22Rv1 (cell line): ENCODE measurements at regions not wholly inside any gene's neighbourhood (a gene's known extent, or its start where the extent isn't known, plus 50 kb on each side); places are given as distances from the start of the nearest gene placed in this dataset.
"Not testable (repeated sequence)": the region's sequence is repeated elsewhere in the genome, so short reads cannot be mapped to it uniquely, and the experiment has no call there.

Experiments
- H3K27ac ChIP-seq: fragments of 450-650 bp; 2 replicates; pipeline ENCODE4 v1.5.1; 2017
- ZFX ChIP-seq: fragments of 450-650 bp; IDR thresholded peaks from 2 replicates; pipeline ENCODE4 v1.6.1; 2017; ENCODE audit warnings: antibody characterized with exemption, borderline replicate concordance
- TF ChIP-seq, protein P1 (sequence below): fragments of 450-650 bp; IDR thresholded peaks from 2 replicates; pipeline ENCODE4 v1.5.1; 2017; ENCODE audit warnings: mild to moderate bottlenecking

DNA sequence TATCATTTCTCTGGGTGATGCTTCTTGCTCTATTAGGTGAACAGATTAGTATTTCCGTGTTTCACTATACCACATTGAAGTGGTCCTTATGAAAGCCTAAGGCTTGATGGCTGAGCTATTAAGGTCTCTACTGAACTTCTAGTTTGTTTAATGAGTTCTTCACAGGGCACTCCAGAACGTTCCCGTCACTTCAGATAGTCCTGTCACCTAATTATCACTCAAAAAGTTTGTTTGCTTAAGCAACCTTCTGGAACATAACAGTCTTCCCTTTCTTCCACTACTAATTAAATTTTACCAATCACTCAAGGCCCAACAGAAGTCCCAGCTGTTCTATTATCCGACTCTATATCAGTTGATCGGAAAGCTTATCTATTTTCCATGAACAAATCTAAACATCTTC lies 104.6 kb upstream of the ZC3H11B start:
- H3K27ac ChIP-seq, result no peak overlapping the region
- TF ChIP-seq ZFX, result no peak
- TF ChIP-seq, protein P1, sequence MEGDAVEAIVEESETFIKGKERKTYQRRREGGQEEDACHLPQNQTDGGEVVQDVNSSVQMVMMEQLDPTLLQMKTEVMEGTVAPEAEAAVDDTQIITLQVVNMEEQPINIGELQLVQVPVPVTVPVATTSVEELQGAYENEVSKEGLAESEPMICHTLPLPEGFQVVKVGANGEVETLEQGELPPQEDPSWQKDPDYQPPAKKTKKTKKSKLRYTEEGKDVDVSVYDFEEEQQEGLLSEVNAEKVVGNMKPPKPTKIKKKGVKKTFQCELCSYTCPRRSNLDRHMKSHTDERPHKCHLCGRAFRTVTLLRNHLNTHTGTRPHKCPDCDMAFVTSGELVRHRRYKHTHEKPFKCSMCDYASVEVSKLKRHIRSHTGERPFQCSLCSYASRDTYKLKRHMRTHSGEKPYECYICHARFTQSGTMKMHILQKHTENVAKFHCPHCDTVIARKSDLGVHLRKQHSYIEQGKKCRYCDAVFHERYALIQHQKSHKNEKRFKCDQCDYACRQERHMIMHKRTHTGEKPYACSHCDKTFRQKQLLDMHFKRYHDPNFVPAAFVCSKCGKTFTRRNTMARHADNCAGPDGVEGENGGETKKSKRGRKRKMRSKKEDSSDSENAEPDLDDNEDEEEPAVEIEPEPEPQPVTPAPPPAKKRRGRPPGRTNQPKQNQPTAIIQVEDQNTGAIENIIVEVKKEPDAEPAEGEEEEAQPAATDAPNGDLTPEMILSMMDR, result no peak

DNA sequence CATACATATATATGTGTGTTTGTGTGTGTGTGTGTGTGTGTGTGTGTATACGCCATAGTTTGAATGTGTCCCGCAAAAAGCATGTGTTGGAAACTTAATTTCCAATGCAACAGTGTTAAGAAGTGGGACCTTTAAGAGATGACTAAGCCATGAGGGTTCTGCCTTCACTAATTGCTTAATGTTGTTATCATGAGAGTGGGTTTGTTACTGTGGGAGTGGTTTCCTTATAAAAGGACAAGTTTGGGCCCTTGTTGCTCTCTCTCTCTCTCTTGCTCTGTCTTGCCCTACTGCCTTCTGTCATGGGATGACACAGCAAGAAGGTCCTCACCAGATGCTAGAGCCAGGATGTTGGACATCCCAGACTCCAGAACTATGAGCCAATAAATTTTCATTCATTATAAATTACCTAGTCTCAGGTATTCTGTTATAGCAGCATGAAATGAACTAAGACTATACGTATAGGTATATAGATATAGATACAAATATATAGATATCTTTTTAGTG lies 103.8 kb upstream of the ZC3H11B start:
- no peak for TF ChIP-seq ZFX
- TF ChIP-seq, protein P1, result no peak
- H3K27ac ChIP-seq, result no peak overlapping the region

DNA sequence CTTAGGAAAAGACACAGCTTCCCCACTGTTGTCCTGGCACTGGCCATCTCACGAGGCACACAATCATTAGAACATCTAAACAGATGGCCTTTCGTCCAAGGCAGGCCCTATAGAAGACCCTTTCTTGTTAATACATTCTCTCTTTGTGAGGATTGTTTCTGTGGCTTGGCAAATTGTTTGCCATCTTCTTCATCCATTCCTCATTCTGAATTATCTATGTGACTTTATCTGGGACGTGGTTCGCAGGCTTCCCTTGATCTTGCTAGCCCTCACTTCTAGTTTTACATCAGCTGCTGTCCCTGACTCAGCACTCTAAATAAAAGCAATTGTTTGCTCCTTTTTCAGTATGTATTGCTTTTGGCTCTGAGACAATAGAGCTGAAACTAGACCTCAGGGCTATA lies 101.1 kb upstream of the ZC3H11B start:
- TF ChIP-seq, protein P1, result no peak
- TF ChIP-seq ZFX, result no peak
- H3K27ac ChIP-seq, result no peak overlapping the region

DNA sequence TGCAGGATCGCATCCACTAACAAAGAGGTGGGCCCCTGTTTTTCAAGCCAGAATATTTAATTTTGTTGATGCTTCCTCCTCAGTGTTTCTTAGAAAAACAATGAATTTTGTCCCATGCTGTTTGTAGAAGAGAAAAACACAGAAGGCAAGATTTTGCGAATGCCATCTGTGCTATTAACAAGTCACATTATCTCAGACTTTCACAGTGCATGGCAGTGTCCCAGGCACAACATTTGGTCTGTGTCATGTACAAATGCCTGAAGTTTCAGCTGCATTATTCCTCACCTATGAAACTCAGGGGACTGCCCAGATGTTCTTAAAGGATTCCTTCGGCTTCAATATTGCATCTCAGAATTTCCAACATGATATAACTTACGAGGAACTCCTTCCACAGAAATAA lies 99.6 kb upstream of the ZC3H11B start:
- H3K27ac ChIP-seq, result no peak overlapping the region
- no peak for TF ChIP-seq ZFX
- TF ChIP-seq, protein P1, result no peak

DNA sequence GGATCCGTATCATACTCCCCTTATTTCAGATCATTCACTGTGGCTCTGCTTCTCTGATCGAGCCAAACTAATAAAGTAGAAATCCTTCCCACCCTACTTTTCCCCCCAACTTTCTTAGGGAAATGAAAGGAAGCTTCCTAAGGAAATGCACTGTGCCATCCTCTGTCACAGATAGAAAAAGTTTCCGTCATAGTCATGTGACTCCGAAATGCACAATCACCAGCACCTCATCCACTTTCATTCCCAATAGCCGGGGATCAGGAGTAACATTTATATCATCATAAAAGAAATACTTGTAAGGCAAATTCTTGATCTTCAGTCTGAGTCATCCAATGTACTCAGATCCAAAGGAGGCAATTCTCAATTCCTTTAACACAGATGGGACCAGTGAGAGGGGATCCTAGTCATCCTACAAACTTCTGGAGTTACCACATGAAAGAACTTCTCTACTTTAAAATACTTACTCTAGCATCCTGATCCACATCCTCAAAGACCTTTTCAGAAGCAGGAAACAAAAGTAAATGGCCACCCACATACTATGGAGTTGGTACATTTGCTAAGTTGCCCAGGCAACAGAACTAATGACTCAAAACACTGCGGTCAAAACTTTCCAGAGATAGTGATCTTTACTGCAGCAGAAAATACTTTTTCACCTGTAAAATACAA lies 97.8 kb upstream of the ZC3H11B start:
- H3K27ac ChIP-seq, result no peak overlapping the region
- TF ChIP-seq ZFX, result no peak

DNA sequence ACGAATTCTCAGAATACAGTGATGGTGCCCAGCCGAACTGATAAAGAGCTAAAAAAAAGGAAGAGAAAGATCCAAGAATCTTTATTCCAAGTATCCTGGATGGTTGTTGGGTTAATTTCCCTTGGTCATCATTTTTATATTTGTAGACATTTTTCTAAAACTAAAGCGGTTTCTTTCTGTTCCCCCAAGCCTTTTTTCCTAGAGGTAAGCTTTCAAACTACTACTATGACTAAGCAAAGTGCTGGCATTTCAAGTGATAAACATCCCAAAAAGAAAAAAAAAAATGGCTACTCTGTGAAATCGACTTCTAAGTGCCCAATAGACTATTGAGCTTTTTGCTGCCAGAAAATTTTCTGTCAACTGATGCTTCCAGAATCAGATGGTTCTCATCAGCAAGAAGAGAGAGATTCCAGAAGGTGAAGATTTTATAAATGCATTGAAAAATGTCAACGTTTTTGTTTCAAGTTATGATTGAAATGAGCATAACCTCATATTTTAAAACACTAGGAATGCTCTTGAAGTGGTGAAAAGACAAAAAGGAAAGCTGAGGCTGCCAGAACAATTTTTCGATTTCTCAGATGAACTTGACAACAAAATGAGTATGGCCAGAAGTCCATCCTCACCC lies 96.1 kb upstream of the ZC3H11B start:
- H3K27ac ChIP-seq, result no peak overlapping the region
- no peak for TF ChIP-seq ZFX
- TF ChIP-seq, protein P1, result no peak

DNA sequence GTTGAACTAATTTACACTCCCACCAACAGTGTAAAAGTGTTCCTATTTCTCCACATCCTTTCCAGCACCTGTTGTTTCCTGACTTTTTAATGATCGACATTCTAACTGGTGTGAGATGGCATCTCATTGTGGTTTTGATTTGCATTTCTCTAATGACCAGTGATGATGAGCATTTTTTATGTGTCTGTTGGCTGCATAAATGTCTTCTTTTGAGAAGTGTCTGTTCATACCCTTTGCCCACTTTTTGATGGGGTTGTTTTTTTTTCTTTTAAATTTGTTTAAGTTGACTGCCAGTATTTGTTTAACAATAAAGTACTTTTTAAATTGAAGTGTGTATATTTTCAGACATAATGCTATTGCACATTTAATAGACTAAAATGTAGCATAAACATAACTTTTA lies 95.0 kb upstream of the ZC3H11B start:
- H3K27ac ChIP-seq, result not testable (repeated sequence)

DNA sequence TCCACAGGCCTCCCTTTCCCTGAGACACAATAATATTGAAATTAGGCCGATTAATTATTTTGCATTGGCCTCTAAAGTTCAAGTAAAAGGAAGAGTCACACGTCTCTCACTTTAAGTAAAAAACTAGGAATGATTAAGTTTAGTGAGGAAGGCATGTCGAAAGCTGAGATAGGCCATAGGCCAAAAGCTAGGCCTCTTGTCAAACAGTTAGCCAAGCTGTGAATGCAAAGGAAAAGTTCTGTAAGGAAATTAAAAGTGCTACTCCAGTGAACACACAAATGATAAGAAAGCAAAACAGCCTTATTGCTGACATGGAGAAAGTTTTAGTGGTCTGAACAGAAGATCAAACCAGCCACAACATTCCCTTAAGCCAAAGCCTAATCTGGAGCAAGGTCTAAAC lies 91.4 kb upstream of the ZC3H11B start:
- not testable (repeated sequence) for H3K27ac ChIP-seq

DNA sequence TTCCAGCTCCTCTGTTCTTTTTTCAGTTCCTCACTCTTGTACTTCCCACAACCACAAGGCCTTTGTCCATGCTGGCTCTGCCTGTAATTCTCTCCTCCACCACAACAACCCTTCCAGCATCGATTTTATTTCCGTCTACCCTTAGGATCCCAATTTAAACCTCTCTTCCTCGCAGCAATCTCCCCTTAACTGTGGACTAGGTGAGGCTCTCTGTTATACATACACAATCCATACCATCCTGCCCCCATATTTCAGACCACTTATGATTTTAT lies 90.4 kb upstream of the ZC3H11B start:
- H3K27ac ChIP-seq, result no peak overlapping the region

More for the DNA sequence above, 90.4 kb upstream of the ZC3H11B start:
- TF ChIP-seq, protein P1, result no peak
- TF ChIP-seq ZFX, result no peak
